ENCODE measurements at regions not wholly inside any gene's neighbourhood (a gene's known extent, or its start where the extent isn't known, plus 50 kb on each side); places are given as distances from the start of the nearest gene placed in this dataset.

DNA sequence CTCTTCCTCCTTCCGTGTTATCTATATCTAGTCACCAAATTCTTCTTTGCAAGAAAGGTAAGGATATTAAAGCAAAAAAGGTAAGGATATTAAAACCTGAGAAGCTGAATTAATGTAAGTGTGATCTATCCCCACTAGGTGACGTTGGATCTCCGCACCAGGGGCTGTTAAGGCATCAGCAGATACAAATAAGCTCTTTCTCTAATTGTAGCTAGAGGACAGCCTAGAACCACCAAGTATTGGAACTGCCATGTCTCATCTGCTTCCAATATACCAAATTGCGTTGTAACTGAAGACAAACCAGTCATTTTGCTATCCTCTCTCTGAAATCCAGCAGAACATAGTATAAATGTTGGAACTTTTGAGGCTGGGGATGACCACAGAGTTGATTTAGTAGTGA lies 471.2 kb upstream of the TGFBR2 start:
- TF ChIP-seq, protein P1, sequence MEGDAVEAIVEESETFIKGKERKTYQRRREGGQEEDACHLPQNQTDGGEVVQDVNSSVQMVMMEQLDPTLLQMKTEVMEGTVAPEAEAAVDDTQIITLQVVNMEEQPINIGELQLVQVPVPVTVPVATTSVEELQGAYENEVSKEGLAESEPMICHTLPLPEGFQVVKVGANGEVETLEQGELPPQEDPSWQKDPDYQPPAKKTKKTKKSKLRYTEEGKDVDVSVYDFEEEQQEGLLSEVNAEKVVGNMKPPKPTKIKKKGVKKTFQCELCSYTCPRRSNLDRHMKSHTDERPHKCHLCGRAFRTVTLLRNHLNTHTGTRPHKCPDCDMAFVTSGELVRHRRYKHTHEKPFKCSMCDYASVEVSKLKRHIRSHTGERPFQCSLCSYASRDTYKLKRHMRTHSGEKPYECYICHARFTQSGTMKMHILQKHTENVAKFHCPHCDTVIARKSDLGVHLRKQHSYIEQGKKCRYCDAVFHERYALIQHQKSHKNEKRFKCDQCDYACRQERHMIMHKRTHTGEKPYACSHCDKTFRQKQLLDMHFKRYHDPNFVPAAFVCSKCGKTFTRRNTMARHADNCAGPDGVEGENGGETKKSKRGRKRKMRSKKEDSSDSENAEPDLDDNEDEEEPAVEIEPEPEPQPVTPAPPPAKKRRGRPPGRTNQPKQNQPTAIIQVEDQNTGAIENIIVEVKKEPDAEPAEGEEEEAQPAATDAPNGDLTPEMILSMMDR (conservative IDR thresholded peaks at IDR 0.05) = peak; percentile 34
- TF ChIP-seq ZFX (IDR thresholded peaks at IDR 0.05) = no peak
